HG02623 (cell line): ENCODE measurements at regions not wholly inside any gene's neighbourhood (a gene's known extent, or its start where the extent isn't known, plus 50 kb on each side); places are given as distances from the start of the nearest gene placed in this dataset.

Experiments used
- ATAC-seq: cut with Tn5 transposase; IDR thresholded peaks from one replicate; pipeline ENCODE4 v1.9.1; 2021; ENCODE audit warnings: moderate library complexity; ENCODE audit not compliant: unreplicated experiment

DNA sequence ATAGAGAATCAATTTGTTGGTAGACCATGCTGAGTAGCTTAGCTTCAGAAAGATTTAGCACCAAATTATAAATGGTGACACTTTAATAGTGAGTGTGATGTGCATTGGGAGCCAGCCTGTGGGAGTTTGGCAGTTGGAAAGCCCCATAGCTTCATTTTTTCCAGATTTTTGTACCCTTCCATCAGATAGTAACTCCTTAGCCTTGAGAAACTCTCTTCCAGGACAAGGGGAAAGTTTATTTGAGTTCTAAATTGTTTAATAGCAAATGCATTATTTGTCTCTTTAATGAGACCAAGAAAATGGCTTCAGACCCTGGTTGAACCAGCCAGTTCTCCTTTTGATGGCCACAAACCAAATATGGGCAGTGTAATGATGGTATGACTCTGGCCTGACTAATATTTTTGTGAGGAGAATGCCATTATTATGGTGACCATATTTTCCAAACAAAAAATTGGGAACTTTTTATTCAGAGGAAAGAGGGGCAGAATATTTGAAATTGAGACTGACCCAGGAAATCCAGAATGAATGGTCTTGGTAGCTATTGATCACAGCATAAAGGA, 49.8 kb downstream of the PLCE1 start:
- no peak for ATAC-seq

- no peak for ATAC-seq
These were observed 52.4 kb downstream of the PLCE1 start for GRCh38 chr10:94046098-94046497.

- ATAC-seq: no peak
These were observed 53.6 kb downstream of the PLCE1 start for GRCh38 chr10:94047293-94047692.

DNA sequence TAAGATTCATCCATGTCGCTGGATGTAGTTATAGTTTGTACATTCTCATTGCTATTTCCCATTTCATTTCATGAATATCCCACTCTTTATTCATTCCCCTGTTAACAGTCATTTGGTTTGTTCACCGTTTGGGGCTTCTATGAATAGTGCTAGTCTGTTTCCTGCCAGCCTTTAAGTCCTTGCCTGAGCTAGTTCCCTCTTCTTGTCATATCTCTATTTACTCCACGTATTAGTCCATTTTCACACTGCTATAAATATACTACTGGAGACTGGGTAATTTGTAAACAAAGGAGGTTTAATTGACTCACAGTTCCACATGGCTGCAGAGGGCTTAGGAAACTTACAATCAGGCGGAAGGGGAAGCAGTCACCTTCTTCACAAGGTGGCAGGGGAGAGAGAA, 56.2 kb downstream of the PLCE1 start:
- ATAC-seq: no peak

GRCh38 chr10:94052281-94052680, 58.5 kb downstream of the PLCE1 start:
- no peak for ATAC-seq

DNA sequence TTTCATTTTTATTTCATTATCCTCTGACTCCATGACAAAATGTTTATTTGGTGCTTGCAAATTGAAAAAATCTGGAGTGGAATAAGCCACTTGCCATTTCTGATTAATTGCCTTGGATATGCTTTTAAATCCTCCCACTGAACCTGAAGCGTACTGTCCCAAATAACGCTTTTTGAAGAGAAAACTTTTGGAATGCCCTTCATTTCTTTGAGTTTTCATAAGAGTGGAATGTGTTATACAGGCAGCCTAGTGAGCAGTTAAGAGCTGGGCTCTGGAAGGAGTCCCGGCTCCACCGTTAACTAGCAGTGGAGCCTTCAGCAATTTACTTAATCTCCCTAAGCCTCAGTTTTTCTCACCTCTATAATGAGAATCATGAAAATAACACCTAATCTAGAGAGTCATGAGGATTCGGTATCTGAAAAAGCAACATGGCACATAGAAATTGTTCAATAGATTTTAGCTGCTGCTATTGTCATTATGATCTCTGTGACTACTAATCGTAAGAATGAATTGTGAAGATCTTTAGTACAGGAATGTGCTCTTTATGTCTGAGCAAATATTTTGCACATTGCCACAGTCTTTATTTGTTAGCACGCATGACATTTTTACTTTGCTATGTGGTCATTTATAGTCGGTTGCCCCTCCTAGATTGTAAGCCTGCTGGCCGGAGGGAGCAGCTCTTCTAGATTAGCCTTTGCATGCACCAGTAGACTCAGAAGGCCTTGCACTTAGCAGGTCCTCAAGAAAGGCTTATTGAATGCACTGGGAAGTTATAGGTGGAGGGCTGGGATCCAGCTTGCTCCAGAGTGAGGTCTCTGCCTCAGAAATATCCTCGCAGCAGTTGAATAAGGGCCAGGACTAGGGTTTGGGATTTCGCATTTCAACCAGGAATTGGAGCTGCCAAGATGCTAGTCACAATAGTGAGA, 59.4 kb downstream of the PLCE1 start:
- no peak for ATAC-seq

DNA sequence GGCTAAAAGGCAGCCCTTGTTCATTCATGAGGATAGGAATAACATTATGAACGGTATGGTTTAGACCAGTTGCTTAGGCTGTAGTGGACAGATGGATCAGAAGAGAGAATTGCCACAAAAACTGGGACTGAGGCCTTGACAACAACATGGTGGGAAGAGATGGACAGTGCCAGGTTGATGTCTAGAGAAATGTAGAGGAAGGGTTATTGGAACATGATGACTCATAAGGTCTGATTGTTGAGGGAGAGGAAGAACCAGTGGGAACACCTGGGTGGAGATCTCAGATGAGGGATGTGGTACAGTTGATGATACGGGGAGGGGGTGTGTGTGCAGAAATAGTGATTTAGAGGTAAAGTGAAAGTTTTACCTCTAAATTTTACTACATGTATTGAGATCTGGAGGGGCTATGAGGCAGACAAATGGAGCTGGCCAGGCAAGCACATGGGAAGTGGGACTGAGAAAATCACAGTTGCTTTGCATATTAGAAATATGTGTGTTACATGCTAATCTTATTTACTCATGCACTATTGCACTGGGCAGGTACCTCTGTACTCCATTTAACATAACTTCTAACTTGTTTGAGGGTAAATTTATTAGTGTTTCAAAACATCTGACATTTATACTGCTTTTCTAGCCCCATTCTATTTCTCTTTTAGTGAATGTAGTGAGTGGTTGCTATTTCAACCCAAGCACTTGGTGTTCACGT, 65.6 kb downstream of the PLCE1 start:
- no peak for ATAC-seq

DNA sequence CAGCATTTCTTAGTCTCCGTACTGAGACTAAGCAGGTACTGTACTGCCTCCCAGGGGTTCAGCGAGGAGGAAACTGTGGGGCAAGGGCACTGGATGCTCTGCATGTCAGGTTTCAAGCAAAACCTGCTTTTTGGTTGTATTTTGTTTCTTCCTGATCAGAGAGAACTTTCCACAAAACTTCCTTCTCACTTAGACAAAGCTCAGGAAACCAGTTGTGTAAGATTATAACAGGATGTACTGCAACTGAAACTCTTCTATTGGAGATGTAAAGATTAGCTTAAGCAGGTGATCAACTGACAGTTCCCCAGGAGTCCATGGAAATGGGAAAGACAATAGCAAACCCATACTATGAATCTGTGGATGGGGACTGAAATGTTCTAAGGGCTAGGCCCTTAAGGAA, 67.3 kb downstream of the PLCE1 start:
- no peak for ATAC-seq

GRCh38 chr10:94062611-94063010, 68.9 kb downstream of the PLCE1 start:
- ATAC-seq: no peak

- ATAC-seq: no peak
These were observed 71.6 kb downstream of the PLCE1 start for GRCh38 chr10:94065362-94065761.

DNA sequence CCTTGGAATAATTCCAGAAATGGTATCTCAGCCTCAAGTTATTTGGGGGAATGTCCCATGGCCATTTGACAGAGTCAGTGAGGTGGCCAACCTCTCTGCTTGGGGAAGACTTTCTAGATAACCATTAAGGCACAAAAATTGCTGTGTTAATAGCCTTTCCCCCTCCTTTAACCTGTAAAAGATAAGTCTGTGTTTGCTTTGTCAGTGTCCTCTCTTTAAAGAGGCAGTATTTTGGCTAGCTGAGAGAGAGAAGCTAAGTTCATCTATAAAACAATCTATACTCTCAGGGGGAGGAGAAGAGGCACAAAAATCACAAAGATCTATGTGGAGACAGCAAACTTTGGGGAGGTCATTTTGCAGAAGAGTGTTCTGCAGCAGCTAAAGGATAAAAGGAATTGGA, 72.1 kb downstream of the PLCE1 start:
- ATAC-seq: no peak

DNA sequence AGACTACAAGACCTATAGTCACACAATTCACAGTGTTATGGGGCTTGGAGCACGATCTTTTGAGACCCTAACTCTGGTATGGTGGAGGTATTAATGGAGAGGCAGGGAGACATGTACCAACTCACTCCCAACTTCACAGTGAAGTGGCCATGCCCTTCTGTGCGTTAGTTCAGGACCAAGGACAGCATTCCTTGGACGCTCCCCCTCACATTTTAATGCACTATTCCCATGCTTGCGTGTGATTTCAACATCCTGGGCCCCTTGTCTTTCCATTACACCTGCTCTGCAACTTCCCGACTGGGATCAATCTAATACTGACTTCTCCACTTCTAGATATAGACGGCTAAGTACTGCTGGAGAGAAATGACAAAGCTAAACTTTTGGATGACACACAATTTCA, 72.7 kb downstream of the PLCE1 start:
- ATAC-seq: no peak

DNA sequence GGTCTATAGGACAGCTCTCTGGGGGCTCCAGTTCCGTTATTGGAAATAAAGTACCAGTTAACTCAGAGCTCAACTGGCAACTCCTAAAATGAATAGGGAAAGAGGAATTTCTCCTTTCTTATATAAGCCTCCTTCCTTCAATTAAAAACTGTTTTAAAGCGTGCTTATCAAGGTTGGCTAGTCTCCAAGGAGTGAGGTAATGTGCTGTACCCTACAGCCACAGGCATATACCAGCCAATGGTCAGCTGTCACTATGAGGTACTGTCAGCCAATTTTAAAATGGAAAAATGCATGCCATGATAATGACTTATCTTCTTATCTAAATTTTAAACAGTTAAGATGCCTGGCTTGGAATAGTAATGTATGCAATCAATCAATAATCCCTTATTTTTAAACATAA, 76.2 kb downstream of the PLCE1 start:
- ATAC-seq: no peak

DNA sequence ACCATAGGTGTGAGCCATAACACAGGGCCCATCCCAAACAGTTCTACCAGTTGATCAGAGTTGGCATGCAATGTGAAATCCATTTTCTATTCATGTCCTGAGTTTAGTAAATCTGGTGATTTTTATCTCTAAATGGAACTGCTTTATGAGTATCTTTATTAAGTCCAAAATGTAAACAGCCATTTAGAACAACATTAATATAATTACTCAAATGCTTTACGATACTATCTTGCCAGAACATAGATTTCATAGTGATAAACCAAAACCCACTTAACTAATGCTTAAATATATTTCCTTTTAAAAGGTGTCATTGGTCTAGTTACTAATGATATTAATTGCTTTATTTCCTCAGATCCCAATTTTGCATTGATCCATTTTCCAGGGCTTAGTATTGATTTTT, 80.7 kb downstream of the PLCE1 start:
- ATAC-seq: no peak

- no peak for ATAC-seq
These were observed 81.8 kb downstream of the PLCE1 start for GRCh38 chr10:94075506-94075905.

DNA sequence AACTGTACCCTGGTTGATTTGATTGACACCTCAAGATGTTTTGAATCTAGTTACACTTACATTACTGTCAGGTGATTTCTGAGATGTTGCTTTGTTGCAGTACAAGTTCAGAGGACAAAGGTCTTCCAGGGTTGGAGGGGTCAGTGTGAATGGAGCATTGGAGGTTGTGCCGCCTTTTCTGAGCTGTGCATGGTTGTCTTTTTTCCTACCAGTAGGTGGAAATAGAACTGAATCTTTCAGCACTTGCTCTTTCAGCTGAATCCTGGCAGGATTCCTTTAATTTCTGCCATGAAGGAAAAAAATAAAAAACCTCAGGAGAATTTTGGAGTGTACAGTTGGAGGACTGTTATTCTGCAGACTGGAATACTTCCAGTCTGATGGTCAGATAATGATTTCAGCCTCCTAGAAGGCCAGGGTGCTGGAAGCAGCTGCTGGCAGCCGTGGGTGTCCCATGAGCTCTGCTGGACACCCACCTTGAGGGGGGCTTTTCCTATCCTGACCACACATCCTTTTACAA, 82.7 kb downstream of the PLCE1 start:
- ATAC-seq: no peak

DNA sequence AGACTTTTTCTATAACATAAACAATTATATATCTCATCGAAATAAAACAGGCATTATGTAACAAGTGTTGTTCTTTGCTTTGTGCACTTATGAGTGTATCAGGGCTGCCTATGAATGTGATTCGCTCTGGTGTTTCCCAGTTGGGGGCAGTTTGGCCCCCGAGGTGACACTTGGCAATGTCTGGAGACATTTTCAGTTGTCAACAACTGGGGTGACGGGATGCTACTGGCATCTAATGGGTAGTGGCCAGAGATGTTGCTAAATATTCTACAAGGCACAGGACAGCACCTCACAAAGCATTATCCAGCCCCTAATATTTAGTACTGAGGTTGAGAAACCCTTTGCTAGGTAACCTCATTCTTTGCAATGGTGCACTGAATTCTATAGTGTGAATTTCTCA, 83.3 kb downstream of the PLCE1 start:
- ATAC-seq: no peak

DNA sequence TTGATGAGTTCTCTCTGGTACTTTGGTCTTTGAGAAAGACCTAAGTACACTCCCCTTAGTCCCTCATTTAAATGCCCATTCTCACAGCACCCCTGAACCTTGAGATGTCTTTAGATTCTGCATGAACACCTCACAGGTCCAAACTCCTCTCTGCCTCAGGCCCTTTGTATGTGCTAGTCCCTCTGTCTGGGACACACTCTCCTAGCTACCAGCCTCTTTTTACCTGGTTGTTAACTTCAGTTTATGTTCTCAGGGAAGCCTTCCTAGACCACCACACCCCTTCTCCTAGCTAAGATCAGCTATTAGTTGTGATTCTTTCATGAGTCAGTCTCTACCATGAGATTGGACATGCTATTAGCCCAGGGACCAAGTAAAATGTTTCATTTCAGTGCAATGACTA, 86.4 kb downstream of the PLCE1 start:
- no peak for ATAC-seq

DNA sequence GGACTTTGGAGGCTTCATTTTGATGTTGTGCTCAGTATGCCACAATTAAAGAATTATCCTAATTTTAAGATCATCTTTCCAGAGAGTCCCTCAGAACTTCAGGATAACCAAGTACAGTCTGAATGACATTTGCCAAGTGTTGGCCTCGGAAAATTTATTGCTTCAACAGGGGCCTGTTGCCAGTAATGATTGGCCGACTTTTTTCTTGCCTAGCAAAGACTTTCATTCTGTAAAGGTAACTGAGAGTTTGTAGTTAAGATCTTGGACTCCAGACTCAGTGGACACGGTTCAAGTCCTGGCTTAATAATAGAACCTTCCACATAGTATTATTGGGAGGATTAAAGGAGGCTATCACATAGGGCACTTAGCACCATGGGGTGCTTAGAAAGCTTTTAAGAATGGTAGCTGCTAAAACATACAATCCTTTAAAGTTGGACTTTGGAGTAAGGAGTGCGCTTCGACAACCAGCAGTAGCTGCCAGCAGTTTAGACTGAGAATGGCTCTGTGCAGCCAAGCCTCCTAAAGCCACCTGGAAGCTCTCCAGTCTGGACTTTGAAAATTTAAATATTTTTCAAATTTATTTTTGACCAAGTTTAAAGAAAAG, 90.0 kb downstream of the PLCE1 start:
- ATAC-seq: no peak

GRCh38 chr10:94084344-94084743, 90.6 kb downstream of the PLCE1 start:
- ATAC-seq: no peak

DNA sequence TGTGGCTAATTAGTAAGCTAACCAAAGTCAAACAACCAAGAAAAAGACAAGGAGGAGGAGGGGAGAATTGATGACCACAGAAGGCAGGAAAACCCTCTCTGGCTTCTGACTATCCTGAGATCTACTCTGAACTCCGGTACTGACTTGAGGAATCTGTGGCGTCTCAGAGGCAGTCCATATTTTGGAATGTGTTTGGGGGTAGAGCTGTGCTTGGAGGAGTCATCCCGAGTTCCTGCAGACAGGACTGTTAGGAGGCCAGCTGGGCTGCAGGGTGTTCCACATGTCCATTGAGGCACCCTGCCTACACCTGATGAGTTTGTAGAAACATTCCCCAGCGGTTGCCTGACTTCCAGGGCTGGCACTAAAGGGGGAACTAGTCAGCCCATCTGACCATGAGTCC, 91.6 kb downstream of the PLCE1 start:
- ATAC-seq: no peak
